ENCODE measurements at regions not wholly inside any gene's neighbourhood (a gene's known extent, or its start where the extent isn't known, plus 50 kb on each side); places are given as distances from the start of the nearest gene placed in this dataset.

- TF ChIP-seq FOXM1 (IDR thresholded peaks at IDR 0.05; ENCODE audit: borderline replicate concordance, low read depth) (no peak), TAF1 (IDR thresholded peaks at IDR 0.05; ENCODE audit: low read depth) (no peak), CREB1 (IDR thresholded peaks at IDR 0.05; ENCODE audit: low read depth) (no peak), YY1 (IDR thresholded peaks at IDR 0.05; ENCODE audit: low read depth) (no peak), TCF12 (IDR thresholded peaks at IDR 0.05; ENCODE audit: low read depth) (no peak), MAX (IDR thresholded peaks at IDR 0.05) (no peak), TEAD4 (IDR thresholded peaks at IDR 0.05) (no peak)
Measured at GRCh38 chr6:149130508-149130907, 187.0 kb upstream of the TAB2 start.

GRCh38 chr6:149131891-149132290, 185.6 kb upstream of the TAB2 start:
- TF ChIP-seq YY1 (IDR thresholded peaks at IDR 0.05; ENCODE audit: low read depth) (no peak), NFIC (IDR thresholded peaks at IDR 0.05) (no peak), TAF1 (IDR thresholded peaks at IDR 0.05; ENCODE audit: low read depth) (no peak), USF1 (IDR thresholded peaks at IDR 0.05) (no peak), EGR1 (IDR thresholded peaks at IDR 0.05) (no peak)

GRCh38 chr6:149132336-149132735, 185.2 kb upstream of the TAB2 start:
- TF ChIP-seq YY1 (IDR thresholded peaks at IDR 0.05; ENCODE audit: low read depth) (no peak), TCF12 (IDR thresholded peaks at IDR 0.05; ENCODE audit: low read depth) (no peak), NFIC (IDR thresholded peaks at IDR 0.05) (no peak), CEBPB (IDR thresholded peaks at IDR 0.05) (no peak), EP300 (IDR thresholded peaks at IDR 0.05; ENCODE audit: borderline replicate concordance) (no peak), MAX (IDR thresholded peaks at IDR 0.05) (no peak), EGR1 (IDR thresholded peaks at IDR 0.05) (no peak), FOXM1 (IDR thresholded peaks at IDR 0.05; ENCODE audit: borderline replicate concordance, low read depth) (no peak), REST (IDR thresholded peaks at IDR 0.05; ENCODE audit: low read depth) (no peak), TAF1 (IDR thresholded peaks at IDR 0.05; ENCODE audit: low read depth) (no peak), USF1 (IDR thresholded peaks at IDR 0.05) (no peak), TEAD4 (IDR thresholded peaks at IDR 0.05) (no peak), RAD21 (IDR thresholded peaks at IDR 0.05; ENCODE audit: low read depth) (no peak), ZBTB7A (IDR thresholded peaks at IDR 0.05; ENCODE audit: low read depth) (no peak)

GRCh38 chr6:149134511-149134933, 183.0 kb upstream of the TAB2 start:
- TF ChIP-seq CREB1 (IDR thresholded peaks at IDR 0.05; ENCODE audit: low read depth): no peak
- no peak for TF ChIP-seq FOXM1 (IDR thresholded peaks at IDR 0.05; ENCODE audit: borderline replicate concordance, low read depth)
- TF ChIP-seq CEBPB (IDR thresholded peaks at IDR 0.05): no peak
- no peak for TF ChIP-seq TEAD4 (IDR thresholded peaks at IDR 0.05)
- no peak for TF ChIP-seq TAF1 (IDR thresholded peaks at IDR 0.05; ENCODE audit: low read depth)
- no peak for TF ChIP-seq RAD21 (IDR thresholded peaks at IDR 0.05; ENCODE audit: low read depth)

- TF ChIP-seq ZBTB7A (IDR thresholded peaks at IDR 0.05; ENCODE audit: low read depth) (no peak), EGR1 (IDR thresholded peaks at IDR 0.05) (no peak), YY1 (IDR thresholded peaks at IDR 0.05; ENCODE audit: low read depth) (no peak), MAX (IDR thresholded peaks at IDR 0.05) (no peak), TAF1 (IDR thresholded peaks at IDR 0.05; ENCODE audit: low read depth) (no peak), CREB1 (IDR thresholded peaks at IDR 0.05; ENCODE audit: low read depth) (no peak), REST (IDR thresholded peaks at IDR 0.05; ENCODE audit: low read depth) (no peak), CEBPB (IDR thresholded peaks at IDR 0.05) (no peak), EP300 (IDR thresholded peaks at IDR 0.05; ENCODE audit: borderline replicate concordance) (no peak), RAD21 (IDR thresholded peaks at IDR 0.05; ENCODE audit: low read depth) (no peak), TEAD4 (IDR thresholded peaks at IDR 0.05) (no peak), TCF12 (IDR thresholded peaks at IDR 0.05; ENCODE audit: low read depth) (no peak), FOXM1 (IDR thresholded peaks at IDR 0.05; ENCODE audit: borderline replicate concordance, low read depth) (no peak), USF1 (IDR thresholded peaks at IDR 0.05) (no peak), NFIC (IDR thresholded peaks at IDR 0.05) (no peak)
Measured at GRCh38 chr6:149135809-149136208, 181.7 kb upstream of the TAB2 start.
